ENCODE measurements at regions not wholly inside any gene's neighbourhood (a gene's known extent, or its start where the extent isn't known, plus 50 kb on each side); places are given as distances from the start of the nearest gene placed in this dataset.

DNA sequence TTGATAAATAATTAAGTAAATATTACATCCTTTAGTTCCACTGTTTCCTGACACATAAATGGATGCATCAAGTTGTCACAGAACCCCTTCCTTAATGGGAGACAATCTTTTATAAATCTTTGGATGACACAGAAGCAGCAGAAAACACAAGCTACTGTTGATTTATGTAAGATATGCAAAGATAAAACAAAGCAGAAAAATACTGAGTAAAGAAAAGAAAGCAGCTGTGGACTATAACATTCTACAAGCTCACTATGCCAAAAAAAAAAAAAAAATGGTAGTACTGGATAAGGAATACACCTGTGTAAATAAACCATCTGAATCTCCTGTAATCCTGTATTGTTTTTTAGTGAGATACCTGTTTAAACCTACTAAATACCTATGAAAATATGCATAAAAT, 92.0 kb upstream of the FAM180A start:
- H3K4me3 ChIP-seq = no peak overlapping the region
- no peaks in the 10 kb centered on the region for H3K36me3 ChIP-seq
- H3K27ac ChIP-seq = no peak overlapping the region
- H3K27me3 ChIP-seq = no peaks in the 10 kb centered on the region
- no peak for TF ChIP-seq POLR2A (IDR thresholded peaks at IDR 0.05)
- TF ChIP-seq, protein P1, sequence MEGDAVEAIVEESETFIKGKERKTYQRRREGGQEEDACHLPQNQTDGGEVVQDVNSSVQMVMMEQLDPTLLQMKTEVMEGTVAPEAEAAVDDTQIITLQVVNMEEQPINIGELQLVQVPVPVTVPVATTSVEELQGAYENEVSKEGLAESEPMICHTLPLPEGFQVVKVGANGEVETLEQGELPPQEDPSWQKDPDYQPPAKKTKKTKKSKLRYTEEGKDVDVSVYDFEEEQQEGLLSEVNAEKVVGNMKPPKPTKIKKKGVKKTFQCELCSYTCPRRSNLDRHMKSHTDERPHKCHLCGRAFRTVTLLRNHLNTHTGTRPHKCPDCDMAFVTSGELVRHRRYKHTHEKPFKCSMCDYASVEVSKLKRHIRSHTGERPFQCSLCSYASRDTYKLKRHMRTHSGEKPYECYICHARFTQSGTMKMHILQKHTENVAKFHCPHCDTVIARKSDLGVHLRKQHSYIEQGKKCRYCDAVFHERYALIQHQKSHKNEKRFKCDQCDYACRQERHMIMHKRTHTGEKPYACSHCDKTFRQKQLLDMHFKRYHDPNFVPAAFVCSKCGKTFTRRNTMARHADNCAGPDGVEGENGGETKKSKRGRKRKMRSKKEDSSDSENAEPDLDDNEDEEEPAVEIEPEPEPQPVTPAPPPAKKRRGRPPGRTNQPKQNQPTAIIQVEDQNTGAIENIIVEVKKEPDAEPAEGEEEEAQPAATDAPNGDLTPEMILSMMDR (IDR thresholded peaks at IDR 0.05) = no peak
- no peaks in the 10 kb centered on the region for H3K4me1 ChIP-seq
- DNase-seq = no peak
- no peaks in the 10 kb centered on the region for H3K9me3 ChIP-seq

DNA sequence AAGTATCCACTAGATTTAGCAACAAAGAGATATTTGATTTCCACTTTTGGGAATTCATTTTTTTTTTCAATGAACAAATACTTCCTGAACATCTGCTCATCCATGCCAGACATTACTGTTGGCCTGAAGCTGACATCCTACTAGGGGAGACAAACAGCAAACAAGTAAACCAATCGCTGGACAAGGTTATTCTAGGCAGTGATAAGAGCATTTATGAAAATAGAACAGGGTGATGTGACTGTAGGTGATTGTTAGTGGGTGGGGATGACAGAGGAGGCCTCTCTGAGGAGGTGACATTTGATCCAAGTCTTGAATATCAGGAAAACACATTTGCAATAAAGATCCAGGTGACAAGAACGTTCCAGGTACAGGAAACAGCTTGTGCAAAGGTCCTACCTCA, 89.1 kb upstream of the FAM180A start:
- Histone ChIP-seq H3K9me3 (no peaks in the 10 kb centered on the region), H3K4me1 (no peaks in the 10 kb centered on the region), H3K4me3 (no peak overlapping the region), H3K36me3 (no peaks in the 10 kb centered on the region), H3K27me3 (no peaks in the 10 kb centered on the region), H3K27ac (no peak overlapping the region)
- DNase-seq = no peak
- no peak for TF ChIP-seq POLR2A (IDR thresholded peaks at IDR 0.05)
- TF ChIP-seq, protein P1 (IDR thresholded peaks at IDR 0.05) = no peak

DNA sequence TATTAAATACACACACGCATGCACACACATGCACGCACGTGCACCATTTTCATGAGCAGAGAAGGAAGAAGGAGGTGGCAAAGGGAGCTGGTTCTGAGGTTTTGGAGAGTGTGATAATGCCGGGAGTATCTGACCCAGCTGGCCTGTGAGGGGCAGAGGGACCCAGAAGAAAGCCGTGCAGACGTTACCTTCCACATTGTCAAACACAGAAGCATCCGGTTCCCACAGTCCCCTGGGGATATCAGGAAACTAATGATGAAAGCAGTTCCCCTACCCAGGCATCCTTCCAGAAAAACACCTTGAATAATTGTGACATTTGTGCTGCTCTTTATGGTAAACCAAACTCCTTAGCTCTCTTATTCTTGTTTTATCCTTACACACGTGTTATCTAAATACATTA, 85.7 kb upstream of the FAM180A start:
- TF ChIP-seq POLR2A (IDR thresholded peaks at IDR 0.05) = no peak
- TF ChIP-seq, protein P1 (IDR thresholded peaks at IDR 0.05) = no peak

DNA sequence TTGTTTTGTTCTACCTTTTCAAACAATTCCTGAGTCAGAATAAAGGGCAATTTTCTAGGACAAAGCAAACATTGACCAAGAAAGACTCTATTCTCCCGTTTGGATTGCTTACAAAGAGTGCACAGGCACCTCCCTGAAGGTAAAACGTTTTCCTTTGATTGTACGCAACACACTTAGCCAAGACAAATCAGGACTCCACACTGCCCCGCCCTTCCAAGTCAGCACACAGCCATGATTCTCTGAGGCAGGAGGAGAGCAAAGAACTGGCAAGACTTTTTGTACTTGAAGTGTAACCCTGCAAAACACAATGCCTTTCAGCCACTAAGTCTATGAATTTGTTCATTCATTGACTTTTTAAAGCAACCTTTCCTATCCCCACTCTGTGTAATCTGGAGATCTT, 85.0 kb upstream of the FAM180A start:
- Histone ChIP-seq H3K36me3 (no peaks in the 10 kb centered on the region), H3K4me3 (no peak overlapping the region), H3K4me1 (no peaks in the 10 kb centered on the region), H3K27ac (no peak overlapping the region), H3K9me3 (no peaks in the 10 kb centered on the region), H3K27me3 (no peaks in the 10 kb centered on the region)
- TF ChIP-seq POLR2A (IDR thresholded peaks at IDR 0.05) = no peak
- TF ChIP-seq, protein P1 (IDR thresholded peaks at IDR 0.05) = no peak
- no peak for DNase-seq

More for the DNA sequence above, 85.7 kb upstream of the FAM180A start:
- Histone ChIP-seq H3K27me3 (no peaks in the 10 kb centered on the region), H3K4me1 (no peaks in the 10 kb centered on the region), H3K27ac (no peak overlapping the region), H3K36me3 (no peaks in the 10 kb centered on the region), H3K4me3 (no peak overlapping the region), H3K9me3 (no peaks in the 10 kb centered on the region)
- DNase-seq = no peak

DNA sequence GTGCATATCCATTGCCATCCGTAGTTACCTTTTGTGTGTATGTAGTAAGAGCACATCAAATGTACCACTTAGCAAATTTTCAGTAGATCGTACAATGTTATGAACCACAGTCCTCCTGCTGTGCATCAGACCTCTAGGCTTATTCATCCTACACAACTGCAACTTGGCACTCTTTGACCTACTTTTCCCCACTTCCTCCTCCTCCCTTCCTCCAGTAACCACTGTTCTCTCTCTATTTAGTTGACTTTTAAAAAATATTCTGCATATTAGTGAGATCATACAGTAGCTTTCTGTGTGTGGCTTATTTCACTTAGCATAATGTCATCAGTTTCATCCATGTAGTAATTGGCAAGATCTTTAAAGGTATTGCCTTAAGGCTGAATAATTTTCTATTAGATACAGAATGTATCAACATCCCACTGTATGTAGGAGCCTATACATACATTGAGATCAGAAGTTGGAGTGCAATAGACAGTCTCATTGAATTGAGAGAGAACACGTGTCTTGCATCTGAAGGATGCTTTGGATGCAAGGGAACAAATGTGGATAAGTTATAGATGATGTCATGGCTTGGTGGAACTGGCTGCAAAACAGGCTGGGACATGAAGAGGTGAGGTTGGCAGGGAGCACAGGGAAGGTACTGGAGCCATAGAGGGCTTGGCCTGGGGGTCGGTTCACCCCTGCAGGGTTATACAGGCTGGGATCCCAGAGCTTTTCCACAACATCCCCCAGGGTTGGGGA, 83.0 kb upstream of the FAM180A start:
- Histone ChIP-seq H3K27me3 (no peaks in the 10 kb centered on the region), H3K4me1 (no peaks in the 10 kb centered on the region), H3K9me3 (no peaks in the 10 kb centered on the region), H3K36me3 (no peaks in the 10 kb centered on the region), H3K4me3 (no peak overlapping the region), H3K27ac (no peak overlapping the region)
- DNase-seq = no peak
- no peak for TF ChIP-seq POLR2A (IDR thresholded peaks at IDR 0.05)
- TF ChIP-seq, protein P1 (IDR thresholded peaks at IDR 0.05) = no peak

Data from Peyer's patch (tissue), 4 donors.